Mucosa of descending colon (tissue), 3 donors: ENCODE measurements at regions not wholly inside any gene's neighbourhood (a gene's known extent, or its start where the extent isn't known, plus 50 kb on each side); places are given as distances from the start of the nearest gene placed in this dataset.

Source experiments
- ATAC-seq: fragments of 200-7000 bp; cut with Tn5 transposase; one replicate; pipeline ENCODE4 v1.9.1; 2020; ENCODE audit warnings: mild to moderate bottlenecking, moderate library complexity
- DNase-seq, 3 donors: peaks; one replicate each; pipeline ENCODE4 v3.0.0-alpha.2; 2020
- H3K36me3 ChIP-seq: fragments of 200-600 bp; one replicate; pipeline ENCODE4 v1.8.0; 2021; ENCODE audit warnings: low read depth, mild to moderate bottlenecking
- H3K4me1 ChIP-seq: fragments of 200-600 bp; one replicate; pipeline ENCODE4 v1.8.0; 2021; ENCODE audit warnings: low read depth, mild to moderate bottlenecking
- H3K4me3 ChIP-seq: fragments of 200-600 bp; one replicate; pipeline ENCODE4 v1.8.0; 2021; ENCODE audit warnings: mild to moderate bottlenecking
- H3K9me3 ChIP-seq: fragments of 200-600 bp; one replicate; pipeline ENCODE4 v1.8.0; 2021; ENCODE audit warnings: mild to moderate bottlenecking
- intact Hi-C, 2 donors: fragments of 100-400 bp; cut with DNase I in 1 of 2; cut with micrococcal nuclease in 1 of 2; formaldehyde crosslinking; loops; one replicate each; pipeline versions ENCODE4 v1.11.0 to v1.11.1; 2022; cut with DNase I, micrococcal nuclease
- TF ChIP-seq, protein P1 (sequence below): fragments of 200-600 bp; IDR thresholded peaks from one replicate; pipeline ENCODE4 v1.8.0; 2022; ENCODE audit warnings: antibody characterized with exemption, mild to moderate bottlenecking
- donor health status: DM: no; HTN: no; CAD: no; lungs with moderate emphysema.
- donor health status: DM: no; HTN: no; CAD: no.
- donor health status: DM: no; HTN: yes; CAD: no.

DNA sequence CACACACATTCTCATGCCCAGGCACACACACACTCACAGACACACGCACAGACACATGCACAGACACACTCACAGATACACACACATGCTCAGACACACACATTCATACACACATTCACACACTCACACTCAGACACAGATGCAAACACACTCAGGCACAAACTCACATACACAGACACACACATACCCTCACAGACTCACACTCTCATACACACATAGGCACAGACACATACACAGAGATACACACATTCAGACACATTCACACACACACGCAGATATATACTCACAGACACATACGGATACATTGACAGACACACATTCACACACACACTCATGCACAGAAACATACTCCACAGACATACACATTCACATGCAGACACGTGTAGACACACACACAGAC is 89.6 kb downstream of the RBFOX3 start:
- no peak overlapping the region for H3K4me3 ChIP-seq
- TF ChIP-seq, protein P1, sequence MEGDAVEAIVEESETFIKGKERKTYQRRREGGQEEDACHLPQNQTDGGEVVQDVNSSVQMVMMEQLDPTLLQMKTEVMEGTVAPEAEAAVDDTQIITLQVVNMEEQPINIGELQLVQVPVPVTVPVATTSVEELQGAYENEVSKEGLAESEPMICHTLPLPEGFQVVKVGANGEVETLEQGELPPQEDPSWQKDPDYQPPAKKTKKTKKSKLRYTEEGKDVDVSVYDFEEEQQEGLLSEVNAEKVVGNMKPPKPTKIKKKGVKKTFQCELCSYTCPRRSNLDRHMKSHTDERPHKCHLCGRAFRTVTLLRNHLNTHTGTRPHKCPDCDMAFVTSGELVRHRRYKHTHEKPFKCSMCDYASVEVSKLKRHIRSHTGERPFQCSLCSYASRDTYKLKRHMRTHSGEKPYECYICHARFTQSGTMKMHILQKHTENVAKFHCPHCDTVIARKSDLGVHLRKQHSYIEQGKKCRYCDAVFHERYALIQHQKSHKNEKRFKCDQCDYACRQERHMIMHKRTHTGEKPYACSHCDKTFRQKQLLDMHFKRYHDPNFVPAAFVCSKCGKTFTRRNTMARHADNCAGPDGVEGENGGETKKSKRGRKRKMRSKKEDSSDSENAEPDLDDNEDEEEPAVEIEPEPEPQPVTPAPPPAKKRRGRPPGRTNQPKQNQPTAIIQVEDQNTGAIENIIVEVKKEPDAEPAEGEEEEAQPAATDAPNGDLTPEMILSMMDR: no peak
- ATAC-seq (no peak), DNase-seq (no peak)
- H3K36me3 ChIP-seq: no peaks in the 10 kb centered on the region
- intact Hi-C loops: no loop called here
- no peaks in the 10 kb centered on the region for H3K4me1 ChIP-seq
- H3K9me3 ChIP-seq: no peaks in the 10 kb centered on the region

DNA sequence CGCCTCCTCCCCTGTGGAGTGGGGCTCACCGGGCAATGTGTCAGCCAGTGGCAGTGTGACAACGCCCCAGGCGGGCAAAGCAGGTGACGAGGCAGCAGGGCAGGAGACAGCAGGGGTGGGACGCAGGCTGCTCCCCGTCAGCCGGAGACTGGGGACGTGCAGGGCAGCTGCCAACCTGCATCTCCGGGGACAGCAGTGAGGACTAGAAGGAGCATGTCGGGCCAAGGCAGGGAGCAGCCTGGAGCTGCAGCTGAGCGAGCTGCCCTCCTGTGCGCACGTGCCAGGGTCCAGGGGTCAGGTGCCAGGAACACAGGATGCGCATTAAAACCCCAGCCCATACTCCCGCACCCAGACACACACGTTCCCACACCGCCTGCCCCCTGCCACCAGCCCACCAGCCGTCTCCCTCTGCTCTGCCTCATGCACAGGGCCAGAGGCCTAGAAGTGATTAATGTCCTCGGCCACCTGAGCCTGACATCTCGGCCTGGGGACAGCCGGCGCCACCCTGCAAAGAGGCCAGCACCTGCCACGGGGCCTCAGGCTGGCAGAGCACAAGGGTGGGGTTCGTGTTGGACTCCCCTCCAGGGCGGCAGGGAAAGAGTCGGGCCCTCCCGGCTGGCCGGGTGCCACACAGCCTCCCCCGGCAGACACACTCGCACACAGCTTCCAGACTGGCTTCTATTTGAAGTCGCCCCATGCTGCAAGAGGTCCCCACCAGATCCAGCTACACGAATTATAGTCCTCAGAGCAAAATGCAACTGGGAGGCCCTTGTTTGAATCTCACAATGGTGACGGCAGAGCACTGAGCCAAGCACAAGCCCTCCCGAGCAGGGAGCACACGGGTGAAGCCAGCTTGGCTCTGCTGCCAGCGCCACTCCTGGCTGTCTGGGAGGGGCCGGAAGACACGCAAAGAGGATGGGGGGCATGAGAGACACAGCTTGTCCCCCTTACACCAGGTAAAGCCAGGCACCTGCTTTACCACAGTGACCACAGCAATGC is 90.4 kb downstream of the RBFOX3 start:
- TF ChIP-seq, protein P1: no peak
- Histone ChIP-seq H3K4me3 (no peak overlapping the region), H3K9me3 (no peaks in the 10 kb centered on the region), H3K4me1 (no peaks in the 10 kb centered on the region), H3K36me3 (no peaks in the 10 kb centered on the region)
- no peak for ATAC-seq
- intact Hi-C loops: no loop called here
- DNase-seq: no peak

DNA sequence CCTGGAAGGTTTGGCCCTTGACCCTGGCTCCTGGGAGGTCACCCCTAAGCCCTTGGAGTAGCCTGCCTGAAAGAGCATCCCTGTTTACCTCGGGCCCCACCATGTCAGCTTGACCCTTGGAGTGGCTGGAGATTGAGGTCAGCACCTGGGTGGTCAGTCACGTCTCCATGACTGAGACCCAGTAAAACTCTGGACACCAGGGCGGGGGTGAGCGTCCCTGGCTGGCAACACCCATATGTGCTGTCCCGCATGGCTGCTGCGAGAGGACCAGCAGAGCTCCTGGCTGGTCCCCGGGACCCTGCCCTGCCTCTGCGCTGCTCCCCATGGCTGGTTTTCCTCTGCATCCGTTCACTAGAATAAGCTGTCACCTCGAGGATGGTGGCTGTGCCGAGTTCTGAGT is 91.2 kb downstream of the RBFOX3 start:
- no peak for DNase-seq
- intact Hi-C loops: no loop called here
- TF ChIP-seq, protein P1: no peak
- Histone ChIP-seq H3K36me3 (no peaks in the 10 kb centered on the region), H3K4me3 (no peak overlapping the region), H3K4me1 (no peaks in the 10 kb centered on the region), H3K9me3 (no peaks in the 10 kb centered on the region)
- ATAC-seq: no peak

DNA sequence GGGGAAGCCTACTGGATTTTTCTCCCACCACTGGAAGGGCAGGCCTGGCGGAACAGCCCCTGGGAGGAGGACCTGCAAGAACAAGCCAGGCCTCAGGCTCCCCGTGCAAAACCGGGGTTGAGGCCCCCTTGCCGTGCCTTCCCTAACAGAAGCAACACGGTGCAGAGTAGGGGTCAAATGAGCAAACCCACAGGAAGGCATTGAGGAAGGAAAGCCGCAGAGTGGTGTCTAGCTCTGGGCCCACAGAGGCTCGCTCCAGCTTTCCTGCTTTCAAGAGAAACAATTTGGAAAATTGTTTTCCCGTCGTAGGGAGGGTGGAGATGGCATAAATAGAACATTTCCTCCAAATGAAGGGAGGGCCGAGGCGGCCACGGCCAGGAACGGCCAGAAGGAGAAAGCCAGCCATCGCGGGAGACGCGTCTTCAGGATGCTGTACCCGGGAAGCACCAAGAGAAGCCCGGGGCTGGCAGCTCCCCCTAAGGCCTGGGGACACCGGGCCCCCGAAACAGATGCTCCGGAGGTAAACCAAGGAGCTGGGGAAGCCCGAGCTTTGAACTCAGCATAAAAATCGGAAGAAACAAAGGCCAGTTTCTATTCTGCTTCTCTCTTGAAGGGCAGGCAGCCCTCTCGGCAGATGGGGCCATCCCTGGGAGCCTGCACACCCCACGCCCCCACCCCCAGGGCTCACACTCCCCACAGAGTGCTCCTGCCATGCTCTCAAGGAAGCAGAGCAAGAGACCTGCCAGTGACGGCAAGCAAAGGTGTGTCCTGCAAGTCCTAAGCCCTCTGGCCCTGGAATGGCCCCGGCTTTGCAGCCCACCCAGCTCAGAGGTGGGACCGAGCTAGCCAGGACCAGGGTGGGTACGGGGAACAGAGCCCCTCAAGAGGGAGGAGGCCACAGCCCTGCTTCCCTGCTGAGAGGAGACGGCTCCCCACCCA is 92.0 kb downstream of the RBFOX3 start:
- no peaks in the 10 kb centered on the region for H3K4me1 ChIP-seq
- ATAC-seq (no peak), DNase-seq (no peak)
- no peaks in the 10 kb centered on the region for H3K9me3 ChIP-seq
- H3K36me3 ChIP-seq: no peaks in the 10 kb centered on the region
- no peak overlapping the region for H3K4me3 ChIP-seq
- intact Hi-C loops: no loop called here
- TF ChIP-seq, protein P1: no peak

DNA sequence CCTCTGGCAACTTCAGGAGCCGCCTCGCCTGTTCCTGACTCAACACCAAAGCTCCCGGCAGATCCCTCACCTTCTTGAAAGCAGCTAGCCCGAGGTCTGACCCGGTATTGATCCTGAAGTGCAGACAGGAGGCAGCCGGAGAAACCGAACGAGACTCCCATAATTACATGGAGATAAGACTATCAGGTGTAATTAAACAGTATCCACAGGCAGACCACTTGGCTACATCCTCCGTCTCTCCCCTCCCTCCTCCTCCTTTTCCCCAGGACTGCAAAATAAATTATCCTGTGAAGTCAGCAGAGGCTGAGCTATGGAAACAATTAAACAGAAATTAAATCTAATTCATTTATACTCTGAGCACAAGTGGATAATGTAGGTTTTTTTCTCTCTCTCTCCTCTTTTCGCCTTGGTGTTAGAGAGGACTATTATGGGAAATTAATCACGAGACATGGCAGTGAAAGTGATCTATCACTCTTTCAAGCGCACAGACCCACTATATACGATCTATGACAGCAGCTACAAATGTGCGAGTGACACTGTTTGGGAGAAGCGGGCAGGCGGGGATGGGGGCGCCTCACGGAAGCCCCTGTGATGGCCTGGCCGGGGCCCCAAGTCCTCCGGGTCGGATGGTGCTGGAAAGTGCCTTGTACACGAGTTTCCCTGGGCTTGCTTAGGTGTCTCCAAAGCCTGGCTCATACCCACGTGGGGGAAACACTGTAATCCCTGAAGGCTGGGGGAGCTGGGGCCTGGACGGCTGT is 92.8 kb downstream of the RBFOX3 start:
- TF ChIP-seq, protein P1: no peak
- ATAC-seq (no peak), DNase-seq (no peak)
- intact Hi-C loops: no loop called here
- H3K9me3 ChIP-seq: no peaks in the 10 kb centered on the region
- H3K36me3 ChIP-seq: no peaks in the 10 kb centered on the region
- H3K4me1 ChIP-seq: no peaks in the 10 kb centered on the region
- H3K4me3 ChIP-seq: no peak overlapping the region
